ENCODE measurements at regions not wholly inside any gene's neighbourhood (a gene's known extent, or its start where the extent isn't known, plus 50 kb on each side); places are given as distances from the start of the nearest gene placed in this dataset.

DNA sequence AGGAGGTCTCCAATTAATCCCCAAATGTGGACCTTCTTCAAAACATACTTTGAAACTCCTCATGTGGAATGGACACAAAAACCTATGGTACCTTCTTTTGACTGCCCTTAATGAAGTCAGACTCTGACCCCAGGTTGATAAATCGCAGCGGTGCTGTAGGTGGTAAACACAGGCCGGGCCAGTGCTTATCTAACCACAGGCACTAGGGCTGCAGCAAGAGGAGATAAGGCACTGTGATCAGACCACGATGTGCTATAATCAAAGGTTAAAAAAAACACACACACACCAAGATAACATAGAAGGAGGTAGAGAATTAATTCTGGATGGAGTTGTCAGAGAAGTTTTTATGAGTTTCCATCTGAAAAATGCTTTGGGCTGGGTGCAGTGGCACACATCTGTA, 52.3 kb upstream of the SIPA1L2 start:
- ChIA-PET POLR2A (no interaction called here), CTCF (no interaction called here)
- TF ChIP-seq, protein P1, sequence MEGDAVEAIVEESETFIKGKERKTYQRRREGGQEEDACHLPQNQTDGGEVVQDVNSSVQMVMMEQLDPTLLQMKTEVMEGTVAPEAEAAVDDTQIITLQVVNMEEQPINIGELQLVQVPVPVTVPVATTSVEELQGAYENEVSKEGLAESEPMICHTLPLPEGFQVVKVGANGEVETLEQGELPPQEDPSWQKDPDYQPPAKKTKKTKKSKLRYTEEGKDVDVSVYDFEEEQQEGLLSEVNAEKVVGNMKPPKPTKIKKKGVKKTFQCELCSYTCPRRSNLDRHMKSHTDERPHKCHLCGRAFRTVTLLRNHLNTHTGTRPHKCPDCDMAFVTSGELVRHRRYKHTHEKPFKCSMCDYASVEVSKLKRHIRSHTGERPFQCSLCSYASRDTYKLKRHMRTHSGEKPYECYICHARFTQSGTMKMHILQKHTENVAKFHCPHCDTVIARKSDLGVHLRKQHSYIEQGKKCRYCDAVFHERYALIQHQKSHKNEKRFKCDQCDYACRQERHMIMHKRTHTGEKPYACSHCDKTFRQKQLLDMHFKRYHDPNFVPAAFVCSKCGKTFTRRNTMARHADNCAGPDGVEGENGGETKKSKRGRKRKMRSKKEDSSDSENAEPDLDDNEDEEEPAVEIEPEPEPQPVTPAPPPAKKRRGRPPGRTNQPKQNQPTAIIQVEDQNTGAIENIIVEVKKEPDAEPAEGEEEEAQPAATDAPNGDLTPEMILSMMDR (IDR thresholded peaks at IDR 0.05; ENCODE audit: insufficient read depth, low read length, missing control alignments) = no peak
- no peak overlapping the region for H3K4me3 ChIP-seq (ENCODE audit: low read depth, low read length)
- DNase-seq (ENCODE audit: low read depth, low spot score) = no peak

DNA sequence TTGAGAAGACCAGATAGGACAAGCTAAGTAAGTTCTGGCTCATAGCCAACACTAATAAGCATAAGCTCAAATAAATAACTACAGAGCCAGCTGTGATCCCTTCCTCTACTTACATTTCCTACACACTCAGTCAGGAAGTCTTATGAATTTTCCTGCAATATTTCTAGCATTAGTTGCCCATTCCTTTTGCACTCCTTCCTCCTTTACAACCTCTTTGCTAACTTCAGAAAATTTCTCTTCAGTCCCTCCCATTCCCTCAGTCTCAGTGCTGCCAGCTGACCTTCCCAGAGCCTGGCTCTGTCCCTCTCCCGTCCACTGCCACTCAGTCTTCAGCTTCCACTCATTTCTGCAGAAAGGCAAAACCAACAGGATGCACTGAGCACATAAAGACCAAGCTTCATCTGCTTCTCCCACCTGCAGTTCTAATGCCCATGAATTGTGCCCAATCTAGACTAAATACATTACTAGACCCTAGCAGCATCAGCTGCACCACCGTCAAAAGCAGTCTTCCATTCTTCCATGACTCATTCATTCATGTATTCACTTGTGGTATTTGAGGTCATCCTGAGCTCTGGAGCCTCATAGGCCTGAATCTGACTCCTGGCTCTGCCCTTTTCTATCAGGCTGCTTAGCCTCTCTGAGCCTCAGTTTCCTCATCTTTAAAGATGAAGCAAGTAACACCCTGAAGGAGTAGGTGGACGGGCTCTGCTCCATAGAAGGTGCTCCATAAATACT, 54.6 kb upstream of the SIPA1L2 start:
- ChIA-PET POLR2A (no interaction called here), CTCF (no interaction called here)
- TF ChIP-seq, protein P1 (IDR thresholded peaks at IDR 0.05; ENCODE audit: insufficient read depth, low read length, missing control alignments) = no peak
- no peak overlapping the region for H3K4me3 ChIP-seq (ENCODE audit: low read depth, low read length)
- DNase-seq (ENCODE audit: low read depth, low spot score) = no peak

- CTCF ChIA-PET = no interaction called here
- no peak overlapping the region for H3K4me3 ChIP-seq (ENCODE audit: low read depth, low read length)
- no peak for DNase-seq (ENCODE audit: low read depth, low spot score)
- POLR2A ChIA-PET = no interaction called here
- TF ChIP-seq, protein P1 (IDR thresholded peaks at IDR 0.05; ENCODE audit: insufficient read depth, low read length, missing control alignments) = no peak
These were observed 56.4 kb upstream of the SIPA1L2 start for GRCh38 chr1:232686346-232686745.

DNA sequence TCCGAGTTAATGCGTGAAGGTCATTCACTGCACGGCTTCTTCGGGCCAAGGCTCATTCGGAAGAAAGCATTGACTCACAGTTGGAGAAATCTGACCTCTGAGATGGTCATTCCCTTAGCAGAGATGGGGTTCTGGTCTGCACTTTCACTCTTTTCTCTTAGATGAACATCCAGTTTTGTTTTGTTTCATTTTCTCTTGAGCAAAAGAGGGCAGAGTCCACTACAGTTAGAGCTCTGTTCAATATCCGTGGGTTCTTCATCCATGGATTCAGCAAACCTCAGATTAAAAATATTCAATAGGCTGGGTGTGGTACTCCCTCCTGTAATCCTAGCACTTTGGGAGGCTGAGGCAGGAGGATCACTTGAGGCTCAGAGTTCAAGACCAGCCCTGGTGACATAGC, 57.4 kb upstream of the SIPA1L2 start:
- POLR2A ChIA-PET = no interaction called here

GRCh38 chr1:232687728-232688127, 57.8 kb upstream of the SIPA1L2 start:
- TF ChIP-seq, protein P1 (IDR thresholded peaks at IDR 0.05; ENCODE audit: insufficient read depth, low read length, missing control alignments) = no peak
- ChIA-PET POLR2A (no interaction called here), CTCF (no interaction called here)
- no peak for DNase-seq (ENCODE audit: low read depth, low spot score)
- no peak overlapping the region for H3K4me3 ChIP-seq (ENCODE audit: low read depth, low read length)

More for the DNA sequence above, 57.4 kb upstream of the SIPA1L2 start:
- CTCF ChIA-PET = no interaction called here
- DNase-seq (ENCODE audit: low read depth, low spot score) = no peak
- no peak overlapping the region for H3K4me3 ChIP-seq (ENCODE audit: low read depth, low read length)
- TF ChIP-seq, protein P1 (IDR thresholded peaks at IDR 0.05; ENCODE audit: insufficient read depth, low read length, missing control alignments) = no peak

- H3K4me3 ChIP-seq (ENCODE audit: low read depth, low read length) = no peak overlapping the region
- DNase-seq (ENCODE audit: low read depth, low spot score) = no peak
- ChIA-PET POLR2A (no interaction called here), CTCF (no interaction called here)
- TF ChIP-seq, protein P1 (IDR thresholded peaks at IDR 0.05; ENCODE audit: insufficient read depth, low read length, missing control alignments) = no peak
These were observed 58.5 kb upstream of the SIPA1L2 start for GRCh38 chr1:232688398-232688797.
